ENCODE measurements at regions not wholly inside any gene's neighbourhood (a gene's known extent, or its start where the extent isn't known, plus 50 kb on each side); places are given as distances from the start of the nearest gene placed in this dataset.

- TF ChIP-seq POLR2AphosphoS5 (IDR thresholded peaks at IDR 0.05; ENCODE audit: borderline replicate concordance, low read depth, low read length): no peak
- no peak for TF ChIP-seq EZH2 (IDR thresholded peaks at IDR 0.05)
- no peak for TF ChIP-seq FOXP2 (optimal IDR thresholded peaks at IDR 0.05; ENCODE audit: control extremely low read depth, extremely low read length, insufficient read depth)
Measured at GRCh38 chr5:173729079-173729765, 112.8 kb upstream of the BOD1 start.

Data from SK-N-MC (cell line).